GM21528 (cell line): ENCODE measurements at regions not wholly inside any gene's neighbourhood (a gene's known extent, or its start where the extent isn't known, plus 50 kb on each side); places are given as distances from the start of the nearest gene placed in this dataset.
"Not testable (repeated sequence)": the region's sequence is repeated elsewhere in the genome, so short reads cannot be mapped to it uniquely, and the experiment has no call there.

Experiments
- ATAC-seq: cut with Tn5 transposase; IDR thresholded peaks from one replicate; pipeline ENCODE4 v1.9.1; 2021; ENCODE audit warnings: mild to moderate bottlenecking, moderate library complexity; ENCODE audit not compliant: unreplicated experiment, low FRiP score

- no peak for ATAC-seq
Measured at GRCh38 chr3:144497452-144497851, 525.8 kb downstream of the DIPK2A start.

DNA sequence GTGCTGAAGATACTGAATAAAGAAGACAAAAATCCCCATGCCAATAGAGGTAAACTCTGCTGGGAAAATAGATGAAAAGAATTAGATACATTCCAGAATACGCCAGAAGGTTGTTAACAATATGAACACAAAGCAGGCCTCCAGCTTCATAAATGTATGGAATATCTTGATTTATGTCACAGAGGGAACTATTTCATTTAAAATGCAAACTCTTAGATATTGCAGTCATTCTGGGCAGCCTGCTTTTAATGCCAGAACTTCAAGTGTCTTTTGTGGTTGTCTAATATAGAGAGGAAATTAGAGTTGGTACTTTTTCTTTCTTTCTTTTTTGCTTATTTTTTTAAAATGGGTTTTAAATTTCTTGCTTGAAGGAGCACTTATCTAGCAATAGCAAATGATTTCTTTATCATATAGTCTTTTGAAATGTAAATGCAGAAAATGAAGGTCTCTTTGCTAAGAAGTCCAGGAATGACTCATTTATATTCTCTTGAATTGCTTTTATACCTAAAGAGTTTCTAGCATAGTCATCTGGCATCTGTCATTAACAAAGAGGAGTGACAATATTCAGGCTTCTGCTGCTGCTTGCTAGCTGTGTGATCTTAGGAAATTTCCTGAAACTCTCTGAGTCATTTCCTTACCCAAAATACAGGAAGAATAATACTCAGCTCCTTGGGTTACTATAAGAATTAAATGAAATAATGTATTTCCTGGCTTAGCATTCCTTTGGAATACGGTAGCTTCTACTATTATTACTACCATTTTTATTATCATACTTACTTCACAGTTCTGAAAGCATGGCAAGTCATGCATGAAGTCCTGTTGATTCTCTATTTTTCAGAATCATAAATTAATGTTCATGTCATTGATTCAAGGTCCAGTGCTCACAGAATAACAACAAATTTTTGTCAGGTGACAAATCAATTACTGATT lies 527.6 kb downstream of the DIPK2A start:
- no peak for ATAC-seq

DNA sequence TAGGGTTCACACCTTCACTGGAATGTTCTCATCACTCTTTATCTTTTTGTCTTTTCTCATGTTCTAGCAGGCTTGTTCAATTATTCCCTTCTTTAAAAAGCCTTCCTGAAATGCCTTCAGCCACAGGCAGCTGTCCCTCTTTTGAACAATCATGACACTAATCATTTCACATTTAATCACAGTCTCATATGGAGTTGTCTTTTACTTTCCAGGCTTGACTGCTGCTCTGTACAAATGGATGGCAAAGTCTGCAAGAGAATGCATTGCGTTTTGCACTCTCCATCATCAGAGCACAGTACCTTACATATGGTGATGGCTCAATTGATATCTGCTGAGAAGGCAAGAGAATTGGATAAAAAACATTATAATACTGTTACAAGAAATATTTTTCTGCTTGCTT lies 529.8 kb downstream of the DIPK2A start:
- no peak for ATAC-seq

GRCh38 chr3:144502402-144502801 lies 530.8 kb downstream of the DIPK2A start:
- ATAC-seq = no peak

DNA sequence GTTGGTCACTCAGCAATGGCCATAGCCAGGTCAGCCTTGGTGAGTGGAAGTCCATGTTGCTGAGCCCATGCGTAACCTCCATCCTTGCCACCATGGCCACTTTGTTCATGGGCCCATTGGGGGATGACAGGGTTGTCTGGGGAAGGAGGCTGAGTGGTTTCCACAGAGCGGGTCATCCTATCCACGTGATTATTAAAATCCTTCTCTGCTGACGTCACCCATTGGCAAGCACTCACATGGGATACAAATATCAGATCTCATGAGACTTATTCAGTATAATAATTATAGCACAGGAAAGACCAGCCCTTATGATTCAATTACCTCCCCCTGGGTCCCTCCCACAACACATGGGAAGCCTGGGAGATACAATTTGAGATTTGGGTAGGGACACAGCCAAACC lies 534.8 kb downstream of the DIPK2A start:
- ATAC-seq = not testable (repeated sequence)

DNA sequence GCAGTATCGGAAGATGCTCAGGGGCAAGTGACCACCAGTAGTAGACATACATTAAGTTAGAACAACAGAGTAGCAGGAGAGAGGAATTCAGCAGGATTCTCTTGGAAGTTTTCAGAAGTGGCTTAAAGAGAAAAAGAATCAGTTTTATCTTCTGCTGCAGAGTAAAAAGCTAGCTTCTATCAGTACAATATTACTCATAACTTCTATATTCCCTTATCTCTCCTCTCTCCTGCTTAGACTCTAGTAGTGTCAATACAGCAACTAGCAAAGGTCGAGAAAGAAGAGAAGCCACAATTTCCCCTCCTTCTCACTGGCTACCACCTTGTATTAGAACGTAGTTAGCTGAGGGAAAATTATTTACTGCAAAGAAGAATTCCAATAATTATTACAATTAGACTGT lies 539.7 kb downstream of the DIPK2A start:
- no peak for ATAC-seq

DNA sequence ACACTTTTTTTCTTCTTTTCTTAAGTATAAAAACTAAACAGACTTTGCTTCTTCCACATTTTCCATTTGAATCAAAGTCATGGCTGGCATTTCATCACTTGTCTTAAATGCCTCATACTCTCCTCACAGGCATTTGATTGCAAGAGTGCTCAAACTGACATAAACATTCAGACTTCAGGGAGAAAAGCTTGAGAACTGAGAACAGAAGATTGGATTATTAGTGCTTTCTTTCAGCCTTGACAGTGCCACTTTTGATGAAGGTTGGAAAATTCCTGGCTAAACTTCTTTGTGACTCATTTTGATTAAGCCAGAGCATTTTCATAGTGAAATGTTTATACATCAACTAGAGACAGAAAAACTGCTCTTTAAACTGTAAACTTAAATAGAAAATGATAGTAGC lies 544.4 kb downstream of the DIPK2A start:
- no peak for ATAC-seq

GRCh38 chr3:144516589-144516988 lies 545.0 kb downstream of the DIPK2A start:
- ATAC-seq = no peak

GRCh38 chr3:144521131-144521530 lies 549.5 kb downstream of the DIPK2A start:
- ATAC-seq = no peak

GRCh38 chr3:144522456-144522855 lies 550.8 kb downstream of the DIPK2A start:
- no peak for ATAC-seq

DNA sequence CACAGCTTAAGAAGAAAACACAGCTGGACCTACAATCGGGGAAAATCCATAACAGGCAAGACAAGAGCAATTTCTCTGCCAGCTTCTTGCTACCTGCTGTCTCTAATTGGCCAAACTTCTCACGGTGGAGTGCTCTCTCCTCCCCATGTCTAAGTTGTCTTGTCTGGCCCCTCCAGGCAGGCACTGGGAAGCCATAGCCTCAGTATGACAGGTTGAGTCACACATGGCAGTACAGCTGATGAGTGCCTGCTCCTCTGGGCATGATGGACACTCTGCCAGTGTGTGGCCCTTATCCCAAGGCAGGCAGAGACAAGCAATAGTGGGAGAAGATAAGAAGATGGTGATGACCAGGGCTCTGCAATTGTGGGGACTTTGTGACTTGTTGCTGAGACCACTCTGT lies 551.8 kb downstream of the DIPK2A start:
- no peak for ATAC-seq

DNA sequence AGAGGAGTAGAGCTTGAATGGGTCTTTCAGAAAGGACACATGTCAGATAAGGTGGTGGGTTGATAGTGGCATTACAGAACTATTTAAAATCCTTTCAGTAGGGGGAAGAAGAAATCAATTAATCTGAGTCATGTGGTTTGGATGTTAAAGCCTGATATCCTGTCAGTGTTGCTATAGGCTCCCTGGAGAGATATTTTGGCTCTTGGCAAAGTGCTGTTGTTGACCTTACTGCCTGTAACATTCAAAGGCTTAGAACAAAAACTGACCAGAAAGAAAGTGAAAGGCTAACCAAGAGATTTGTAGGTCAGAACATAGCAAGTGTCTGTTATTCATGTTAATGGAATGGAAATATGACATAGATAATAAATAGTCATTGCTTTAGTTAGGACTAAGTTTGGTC lies 552.9 kb downstream of the DIPK2A start:
- no peak for ATAC-seq

- no peak for ATAC-seq
Measured at GRCh38 chr3:144529566-144529965, 557.9 kb downstream of the DIPK2A start.

GRCh38 chr3:144544871-144545270 lies 573.2 kb downstream of the DIPK2A start:
- no peak for ATAC-seq

DNA sequence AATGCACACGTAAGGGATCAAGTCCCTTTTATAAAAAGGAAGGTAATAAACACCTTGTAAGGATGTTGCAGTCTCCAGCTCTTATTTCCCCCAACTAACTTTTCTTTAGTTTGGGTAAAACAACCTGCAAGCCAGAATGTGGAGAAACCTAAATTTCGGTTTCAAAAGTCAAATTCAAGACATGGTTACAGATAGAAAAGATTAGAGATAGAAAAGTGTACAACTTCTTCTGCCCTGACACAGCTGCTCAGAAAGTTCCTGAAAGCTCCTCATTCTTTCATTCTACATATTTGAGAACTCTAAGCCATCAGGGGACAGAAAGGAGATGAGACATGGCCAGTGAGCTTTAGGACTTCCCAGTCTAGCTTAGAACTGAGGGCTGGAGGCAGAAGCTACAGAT lies 574.9 kb downstream of the DIPK2A start:
- no peak for ATAC-seq

- ATAC-seq = no peak
Measured at GRCh38 chr3:144548346-144548745, 576.7 kb downstream of the DIPK2A start.

DNA sequence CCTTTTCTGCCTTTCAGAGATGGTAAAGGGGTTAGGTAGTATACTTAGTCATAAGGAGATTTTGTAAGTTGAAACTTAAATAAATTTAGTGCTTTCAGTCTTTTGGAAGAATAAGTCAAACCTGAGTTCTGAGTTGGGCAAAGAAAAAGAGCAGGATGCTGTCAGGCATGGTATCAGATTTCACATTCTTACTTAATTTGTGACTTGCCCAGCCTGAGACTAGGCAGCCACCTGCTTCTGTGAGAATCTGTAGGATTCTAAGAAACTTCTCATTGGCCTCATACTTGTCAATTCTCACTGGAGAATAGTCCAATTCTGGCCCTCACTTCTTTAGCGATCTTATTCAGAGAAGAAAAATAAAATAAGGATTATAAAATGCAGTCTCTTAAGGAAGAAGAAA lies 577.5 kb downstream of the DIPK2A start:
- ATAC-seq = no peak

DNA sequence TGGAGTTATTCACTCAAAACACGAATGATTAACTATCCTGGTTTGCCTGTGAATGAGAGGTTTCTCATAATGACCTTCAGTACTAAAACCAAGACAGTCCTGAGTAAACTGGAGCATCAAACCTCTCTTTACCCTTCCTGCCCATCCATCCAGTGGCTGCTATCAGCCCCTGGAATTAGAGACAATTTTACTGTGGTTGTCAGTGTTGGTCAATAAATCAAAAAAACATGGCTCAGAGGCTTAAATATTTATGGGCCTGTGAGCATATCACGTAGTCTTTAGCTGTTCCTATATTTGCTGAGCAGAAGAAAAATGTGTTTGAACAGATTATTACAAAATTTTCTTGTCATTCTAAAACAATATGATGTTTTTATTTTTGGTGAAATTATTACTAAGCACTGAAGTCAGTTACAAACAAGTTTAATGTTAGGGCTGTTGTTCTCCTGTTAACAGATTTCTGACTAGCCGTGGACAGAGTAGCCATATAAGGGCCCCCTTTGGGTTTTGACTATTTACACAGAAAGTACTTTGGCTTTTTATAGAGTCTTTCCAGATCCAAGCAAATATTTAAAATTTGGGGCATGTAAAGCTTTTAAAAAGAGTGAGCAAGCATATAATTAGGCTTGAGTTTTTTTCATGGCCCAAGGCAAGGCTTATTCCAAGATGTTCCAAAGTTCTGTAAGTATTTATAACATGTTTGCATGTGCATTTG lies 580.9 kb downstream of the DIPK2A start:
- no peak for ATAC-seq

DNA sequence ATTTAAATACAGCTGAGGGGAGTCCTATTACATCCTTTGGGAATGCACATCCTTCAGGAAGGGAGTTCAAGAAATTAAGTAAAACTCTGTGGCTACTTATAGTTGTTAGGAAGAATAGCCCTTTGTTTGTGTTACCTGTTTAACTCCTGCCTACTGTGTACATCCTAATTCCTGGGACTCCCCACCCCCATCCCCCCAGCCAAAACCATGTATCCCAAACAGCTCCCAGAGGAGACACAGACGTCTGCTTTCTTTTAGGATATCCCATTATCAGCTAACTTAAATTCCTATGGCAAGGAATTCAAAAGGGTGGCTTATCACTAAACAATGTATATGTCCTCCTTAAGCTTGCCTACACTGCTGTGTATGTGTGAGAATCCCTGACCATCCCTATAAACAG lies 581.7 kb downstream of the DIPK2A start:
- ATAC-seq = no peak

DNA sequence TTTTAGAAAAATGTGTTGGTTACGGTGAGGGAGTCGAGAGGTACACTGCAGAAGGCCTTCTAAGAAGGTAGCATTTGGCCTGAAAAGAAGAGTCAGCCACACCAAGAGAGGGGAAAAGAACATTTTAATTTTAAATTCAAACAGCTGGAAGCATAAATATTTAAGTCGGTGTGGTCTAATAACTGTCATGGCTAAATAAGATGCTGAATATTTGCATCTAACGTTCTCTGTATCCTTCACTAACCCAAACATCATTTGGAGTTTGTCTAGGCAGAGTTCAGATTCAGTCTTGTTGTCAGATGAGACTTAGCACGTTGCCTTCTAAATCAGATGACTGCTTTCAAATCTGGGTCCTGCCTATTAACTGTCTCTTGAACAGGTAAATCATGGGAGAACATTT lies 583.3 kb downstream of the DIPK2A start:
- no peak for ATAC-seq

DNA sequence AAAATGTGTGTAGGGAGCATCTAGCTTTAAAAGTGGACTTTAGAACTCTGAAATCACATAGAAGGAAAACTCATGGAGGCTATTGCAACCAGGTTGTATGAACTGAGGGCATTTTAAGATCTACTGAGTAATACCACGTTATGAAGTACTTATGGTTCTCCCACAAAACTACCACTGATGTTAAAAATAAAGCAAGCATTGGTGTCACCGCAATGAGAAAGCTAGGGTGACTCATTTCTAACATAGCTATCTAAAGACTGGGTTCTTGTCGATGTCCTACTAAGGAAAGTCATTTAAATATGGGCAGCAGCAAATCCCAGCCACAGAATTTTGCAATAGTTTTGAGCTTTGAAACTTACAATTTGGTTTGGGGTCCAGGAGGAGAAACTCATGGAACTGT lies 584.8 kb downstream of the DIPK2A start:
- ATAC-seq = peak; percentile 82

GRCh38 chr3:144557515-144557914 lies 585.9 kb downstream of the DIPK2A start:
- no peak for ATAC-seq
